Mesendoderm (in vitro differentiated cells): ENCODE measurements at regions not wholly inside any gene's neighbourhood (a gene's known extent, or its start where the extent isn't known, plus 50 kb on each side); places are given as distances from the start of the nearest gene placed in this dataset.
A peak's percentile ranks its signal among the peaks of the same experiment; 100 is the strongest.

Experiments used
- DNase-seq: peaks from one replicate; pipeline ENCODE4 v3.0.0; 2013
- H2AK5ac ChIP-seq: 2 replicates; pipeline ENCODE4 v1.6.1; 2013; ENCODE audit warnings: low read length, inconsistent platforms
- H2BK120ac ChIP-seq: 2 replicates; pipeline ENCODE4 v1.6.1; 2013; ENCODE audit warnings: low read depth, mild to moderate bottlenecking, low read length, moderate library complexity, mixed read lengths
- H2BK15ac ChIP-seq: replicated peaks from 2 replicates; pipeline ENCODE4 v1.6.1; 2013; ENCODE audit warnings: low read depth, mild to moderate bottlenecking, moderate library complexity
- H2BK5ac ChIP-seq: 2 replicates; pipeline ENCODE4 v1.6.1; 2013; ENCODE audit warnings: low read length, inconsistent platforms
- H3K18ac ChIP-seq: 2 replicates; pipeline ENCODE4 v1.6.1; 2013; ENCODE audit warnings: mild to moderate bottlenecking, low read length, mixed read lengths
- H3K23ac ChIP-seq: one replicate; pipeline ENCODE4 v1.6.1; 2013; ENCODE audit warnings: low read length
- H3K27ac ChIP-seq: 2 replicates; pipeline ENCODE4 v1.5.1; 2013; ENCODE audit warnings: low read depth, mild to moderate bottlenecking, inconsistent platforms, low read length, moderate library complexity
- H3K27me3 ChIP-seq: 2 replicates; pipeline ENCODE4 v1.6.1; 2013; ENCODE audit warnings: low read length, control low read depth, mild to moderate bottlenecking, inconsistent platforms; ENCODE audit not compliant: insufficient read depth, poor library complexity
- H3K36me3 ChIP-seq: 2 replicates; pipeline ENCODE4 v1.6.1; 2013; ENCODE audit warnings: low read length, inconsistent platforms; ENCODE audit not compliant: control insufficient read depth, insufficient read depth
- H3K4ac ChIP-seq: one replicate; pipeline ENCODE4 v1.6.1; 2013; ENCODE audit warnings: low read depth, mild to moderate bottlenecking, low read length, moderate library complexity
- H3K4me1 ChIP-seq: 2 replicates; pipeline ENCODE4 v1.6.1; 2013; ENCODE audit warnings: low read depth, low read length, inconsistent platforms; ENCODE audit not compliant: control insufficient read depth
- H3K4me2 ChIP-seq: 2 replicates; pipeline ENCODE4 v1.6.1; 2013; ENCODE audit warnings: low read length
- H3K4me3 ChIP-seq: 2 replicates; pipeline ENCODE4 v1.5.1; 2013; ENCODE audit warnings: mild to moderate bottlenecking, low read length
- H3K56ac ChIP-seq: one replicate; pipeline ENCODE4 v1.6.1; 2013; ENCODE audit warnings: low read length
- H3K79me1 ChIP-seq: 2 replicates; pipeline ENCODE4 v1.6.1; 2013; ENCODE audit warnings: low read length, inconsistent platforms
- H3K79me2 ChIP-seq: 2 replicates; pipeline ENCODE4 v1.6.1; 2013; ENCODE audit warnings: mild to moderate bottlenecking, low read length; ENCODE audit not compliant: control insufficient read depth, insufficient read depth
- H3K9ac ChIP-seq: 2 replicates; pipeline ENCODE4 v1.6.1; 2013; ENCODE audit warnings: low read length, inconsistent platforms
- H4K5ac ChIP-seq: one replicate; pipeline ENCODE4 v1.6.1; 2013; ENCODE audit warnings: low read length
- H4K8ac ChIP-seq: one replicate; pipeline ENCODE4 v1.6.1; 2013; ENCODE audit warnings: low read depth, mild to moderate bottlenecking, control low read depth, low read length, moderate library complexity
- WGBS: extraction: QIAGEN DNeasy Blood & Tissue Kit; methylation state at CpG from one replicate; pipeline ENCODE4 v1.1.7; 2013; ENCODE audit warnings: low lambda C conversion rate, missing lambda C conversion rate; ENCODE audit not compliant: insufficient coverage; ENCODE audit errors: extremely low coverage; 5-methylcytosine and 5-hydroxymethylcytosine counted together

GRCh38 chr6:126779331-126779730, 339.1 kb upstream of the RSPO3 start:
- H3K36me3 ChIP-seq: no peaks in the 10 kb centered on the region
- H3K79me2 ChIP-seq: no peaks in the 10 kb centered on the region
- no peaks in the 10 kb centered on the region for H3K27me3 ChIP-seq
- no peaks in the 10 kb centered on the region for H3K79me1 ChIP-seq
- H2BK15ac ChIP-seq: no peak overlapping the region
- no peak overlapping the region for H3K4me2 ChIP-seq
- no peak overlapping the region for H3K9ac ChIP-seq
- no peak overlapping the region for H2BK5ac ChIP-seq
- no peak for DNase-seq
- peaks cover 2% of the 10 kb centered on the region for H3K4me1 ChIP-seq
- no peak overlapping the region for H3K56ac ChIP-seq
- no CpG with 5 or more reads among the region's 3 CpGs for WGBS
- H3K27ac ChIP-seq: no peak overlapping the region
- H4K5ac ChIP-seq: no peak overlapping the region
- H4K8ac ChIP-seq: no peak overlapping the region
- no peak overlapping the region for H3K4ac ChIP-seq
- no peak overlapping the region for H3K4me3 ChIP-seq
- H2BK120ac ChIP-seq: peak overlapping the region; percentile 45
- H3K18ac ChIP-seq: no peak overlapping the region
- H2AK5ac ChIP-seq: no peak overlapping the region
- no peak overlapping the region for H3K23ac ChIP-seq

DNA sequence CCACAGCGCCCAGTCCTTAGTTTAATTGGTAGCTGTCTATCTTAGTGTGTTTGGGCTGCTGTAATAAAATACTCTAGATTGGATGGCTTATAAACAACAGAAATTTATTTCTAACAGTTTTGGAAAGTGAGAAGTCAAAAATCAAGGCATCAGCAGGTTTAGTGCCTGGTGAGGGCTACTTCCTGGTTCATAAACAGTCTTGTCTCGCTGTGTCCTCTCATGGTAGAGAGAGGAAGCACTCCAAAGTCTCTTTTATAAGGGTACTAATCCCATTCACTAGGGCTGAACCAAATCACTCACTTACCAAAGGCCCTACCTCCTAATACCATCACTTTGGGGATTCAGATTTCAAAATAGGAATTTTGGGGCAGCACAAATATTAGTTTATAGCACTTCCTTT, 336.9 kb upstream of the RSPO3 start:
- H3K56ac ChIP-seq: no peak overlapping the region
- no peaks in the 10 kb centered on the region for H3K79me2 ChIP-seq
- H2BK15ac ChIP-seq: no peak overlapping the region
- no peaks in the 10 kb centered on the region for H3K27me3 ChIP-seq
- no peak overlapping the region for H2AK5ac ChIP-seq
- no peak overlapping the region for H4K5ac ChIP-seq
- no peak overlapping the region for H3K9ac ChIP-seq
- H4K8ac ChIP-seq: no peak overlapping the region
- no peak overlapping the region for H2BK5ac ChIP-seq
- no peak overlapping the region for H3K18ac ChIP-seq
- H3K4ac ChIP-seq: no peak overlapping the region
- no peak overlapping the region for H2BK120ac ChIP-seq
- no peak overlapping the region for H3K23ac ChIP-seq
- no peaks in the 10 kb centered on the region for H3K36me3 ChIP-seq
- no peak overlapping the region for H3K4me2 ChIP-seq
- H3K27ac ChIP-seq: no peak overlapping the region
- H3K4me3 ChIP-seq: no peak overlapping the region
- H3K4me1 ChIP-seq: no peaks in the 10 kb centered on the region
- H3K79me1 ChIP-seq: no peaks in the 10 kb centered on the region
- WGBS: no CpG with 5 or more reads among the region's 2 CpGs
- no peak for DNase-seq

DNA sequence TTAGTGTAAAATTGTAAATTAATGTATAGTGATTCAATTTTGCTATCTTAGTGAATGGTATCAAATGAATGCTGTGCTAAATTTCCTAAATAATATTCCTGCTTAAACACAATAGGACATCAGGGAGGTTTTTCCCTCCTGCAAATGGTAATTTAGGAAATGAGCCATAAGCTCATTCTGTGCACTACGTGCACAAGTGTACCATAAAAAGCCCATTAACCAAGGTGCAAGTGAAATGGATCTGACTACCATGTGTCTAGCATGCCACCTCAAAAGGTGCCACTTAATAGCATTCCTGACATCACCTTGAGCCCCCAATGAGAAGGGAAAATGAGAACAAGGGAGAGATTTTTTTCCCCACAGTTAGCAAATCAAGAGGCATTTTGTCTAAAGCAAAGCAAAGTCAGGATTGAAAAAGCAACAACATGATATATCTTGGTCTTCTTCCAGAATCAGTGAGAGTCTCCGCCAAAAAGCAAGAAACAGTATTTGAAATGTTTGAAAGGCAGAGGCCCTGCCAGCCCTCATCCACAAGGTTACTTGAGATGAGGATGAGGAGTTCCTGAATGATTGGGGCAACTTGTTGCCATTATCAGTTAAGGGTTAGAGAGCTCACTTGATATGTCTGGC, 334.2 kb upstream of the RSPO3 start:
- no peak overlapping the region for H2AK5ac ChIP-seq
- H3K23ac ChIP-seq: no peak overlapping the region
- no peak overlapping the region for H2BK15ac ChIP-seq
- no peaks in the 10 kb centered on the region for H3K4me1 ChIP-seq
- H3K27ac ChIP-seq: no peak overlapping the region
- H3K79me2 ChIP-seq: no peaks in the 10 kb centered on the region
- no peak overlapping the region for H2BK5ac ChIP-seq
- no peak overlapping the region for H3K4ac ChIP-seq
- no peak overlapping the region for H2BK120ac ChIP-seq
- no peak overlapping the region for H3K18ac ChIP-seq
- WGBS: no CpG with 5 or more reads among the region's 2 CpGs
- no peak overlapping the region for H3K4me3 ChIP-seq
- no peak overlapping the region for H3K4me2 ChIP-seq
- H3K36me3 ChIP-seq: no peaks in the 10 kb centered on the region
- H4K5ac ChIP-seq: no peak overlapping the region
- H3K79me1 ChIP-seq: no peaks in the 10 kb centered on the region
- H3K9ac ChIP-seq: no peak overlapping the region
- DNase-seq: no peak
- H3K27me3 ChIP-seq: no peaks in the 10 kb centered on the region
- no peak overlapping the region for H4K8ac ChIP-seq
- H3K56ac ChIP-seq: no peak overlapping the region

- no peak overlapping the region for H4K8ac ChIP-seq
- no peak overlapping the region for H3K23ac ChIP-seq
- no peak overlapping the region for H3K4me3 ChIP-seq
- no peaks in the 10 kb centered on the region for H3K4me1 ChIP-seq
- no peaks in the 10 kb centered on the region for H3K79me2 ChIP-seq
- no peaks in the 10 kb centered on the region for H3K79me1 ChIP-seq
- H3K36me3 ChIP-seq: no peaks in the 10 kb centered on the region
- H2BK120ac ChIP-seq: no peak overlapping the region
- no peak overlapping the region for H2AK5ac ChIP-seq
- no peak overlapping the region for H2BK5ac ChIP-seq
- H3K27me3 ChIP-seq: no peaks in the 10 kb centered on the region
- no peak overlapping the region for H2BK15ac ChIP-seq
- no peak for DNase-seq
- H3K9ac ChIP-seq: no peak overlapping the region
- H3K4me2 ChIP-seq: no peak overlapping the region
- H4K5ac ChIP-seq: no peak overlapping the region
- H3K56ac ChIP-seq: no peak overlapping the region
- no CpG with 5 or more reads among the region's 1 CpG for WGBS
- H3K27ac ChIP-seq: no peak overlapping the region
- H3K18ac ChIP-seq: no peak overlapping the region
- H3K4ac ChIP-seq: no peak overlapping the region
These were observed 332.2 kb upstream of the RSPO3 start for GRCh38 chr6:126786262-126786661.

- Histone ChIP-seq H3K4me2 (no peak overlapping the region), H3K79me1 (no peaks in the 10 kb centered on the region), H4K5ac (no peak overlapping the region), H3K56ac (no peak overlapping the region), H3K4me1 (no peaks in the 10 kb centered on the region), H3K4me3 (no peak overlapping the region), H3K79me2 (no peaks in the 10 kb centered on the region), H2BK5ac (no peak overlapping the region), H3K23ac (no peak overlapping the region), H3K18ac (no peak overlapping the region), H4K8ac (no peak overlapping the region), H3K9ac (no peak overlapping the region), H3K27me3 (no peaks in the 10 kb centered on the region), H3K4ac (no peak overlapping the region), H3K36me3 (no peaks in the 10 kb centered on the region), H2BK120ac (no peak overlapping the region), H3K27ac (no peak overlapping the region), H2BK15ac (no peak overlapping the region), H2AK5ac (no peak overlapping the region)
- no CpG with 5 or more reads among the region's 1 CpG for WGBS
- no peak for DNase-seq
These were observed 330.8 kb upstream of the RSPO3 start for GRCh38 chr6:126787635-126788034.

DNA sequence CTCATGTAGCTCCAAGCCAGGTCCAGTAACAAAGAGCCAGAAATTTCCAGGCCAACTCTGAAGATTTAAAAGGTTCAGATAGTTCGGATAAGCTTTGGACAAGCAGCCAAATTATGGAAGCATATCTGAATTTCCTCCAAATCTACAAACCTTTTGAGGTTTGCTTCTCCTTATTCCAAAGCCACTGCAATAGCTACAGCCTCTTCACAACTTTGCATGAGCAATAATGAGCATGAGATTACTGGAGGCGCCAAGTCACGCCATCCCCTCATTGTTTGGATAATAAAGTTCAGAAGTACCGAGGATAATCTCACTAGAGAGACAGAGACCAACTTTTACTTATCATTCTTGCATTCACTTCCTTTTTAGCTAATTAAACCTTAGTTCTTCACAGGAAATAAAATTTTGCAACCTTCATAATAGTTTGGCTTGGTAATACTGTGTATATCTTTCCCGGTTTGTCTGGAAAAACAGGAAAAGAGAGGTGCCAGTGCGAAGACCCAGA, 329.6 kb upstream of the RSPO3 start:
- Histone ChIP-seq H2BK5ac (no peak overlapping the region), H3K4me2 (no peak overlapping the region), H3K18ac (peak overlapping the region; percentile 87), H3K4me3 (no peak overlapping the region), H3K4ac (peak overlapping the region; percentile 70), H3K27ac (no peak overlapping the region), H3K56ac (no peak overlapping the region), H2BK120ac (no peak overlapping the region), H3K4me1 (peaks cover 2% of the 10 kb centered on the region), H3K23ac (no peak overlapping the region), H4K8ac (no peak overlapping the region), H3K27me3 (no peaks in the 10 kb centered on the region), H4K5ac (no peak overlapping the region), H3K9ac (no peak overlapping the region), H3K36me3 (no peaks in the 10 kb centered on the region), H3K79me1 (no peaks in the 10 kb centered on the region), H3K79me2 (no peaks in the 10 kb centered on the region), H2BK15ac (peak overlapping the region; percentile 74), H2AK5ac (no peak overlapping the region)
- no peak for DNase-seq
- no CpG with 5 or more reads among the region's 6 CpGs for WGBS
